ENCODE measurements at regions not wholly inside any gene's neighbourhood (a gene's known extent, or its start where the extent isn't known, plus 50 kb on each side); places are given as distances from the start of the nearest gene placed in this dataset.

GRCh38 chr16:19967963-19968362, 83.3 kb upstream of the GPRC5B start:
- TF ChIP-seq POLR2AphosphoS5 (IDR thresholded peaks at IDR 0.05; ENCODE audit: low read depth, low read length) (no peak), MAX (IDR thresholded peaks at IDR 0.05; ENCODE audit: low read depth) (no peak), CTCF (IDR thresholded peaks at IDR 0.05) (no peak), RAD21 (IDR thresholded peaks at IDR 0.05; ENCODE audit: low read length) (no peak), EZH2phosphoT487 (IDR thresholded peaks at IDR 0.05; ENCODE audit: borderline replicate concordance, low read depth) (no peak), JUND (IDR thresholded peaks at IDR 0.05) (no peak), RXRA (IDR thresholded peaks at IDR 0.05; ENCODE audit: borderline replicate concordance, low read depth) (no peak), SIN3A (IDR thresholded peaks at IDR 0.05; ENCODE audit: borderline replicate concordance, low read depth, low read length) (no peak), IRF3 (IDR thresholded peaks at IDR 0.05; ENCODE audit: low read depth, low read length) (no peak), REST (IDR thresholded peaks at IDR 0.05; ENCODE audit: low read depth, low read length) (no peak), USF2 (IDR thresholded peaks at IDR 0.05; ENCODE audit: borderline replicate concordance, low read depth, low read length) (no peak), CHD2 (IDR thresholded peaks at IDR 0.05; ENCODE audit: low read length, partially characterized antibody) (no peak), EP300 (IDR thresholded peaks at IDR 0.05; ENCODE audit: borderline replicate concordance in 1 of 2, low read depth in 1 of 2, low read length in 1 of 2) (no peak), USF1 (IDR thresholded peaks at IDR 0.05; ENCODE audit: borderline replicate concordance, low read depth) (no peak)
